SK-N-SH treated with all-trans-retinoic acid at 6 μM for 48 hours (cell line): ENCODE measurements at regions not wholly inside any gene's neighbourhood (a gene's known extent, or its start where the extent isn't known, plus 50 kb on each side); places are given as distances from the start of the nearest gene placed in this dataset.

Experiments used
- ATAC-seq: fragments of 200-7000 bp; cut with Tn5 transposase; 3 replicates; pipeline ENCODE4 v1.9.1; 2020; ENCODE audit warnings: mild to moderate bottlenecking, moderate library complexity
- ARNTL ChIP-seq: fragments of 450-650 bp; formaldehyde crosslinking; IDR thresholded peaks from 2 replicates; pipeline ENCODE4 v1.5.0; 2020; ENCODE audit warnings: low read depth, mild to moderate bottlenecking, moderate library complexity, borderline replicate concordance
- BACH2 ChIP-seq: fragments of 250-450 bp; sonication (Bioruptor Pico); IDR thresholded peaks from 2 replicates; pipeline ENCODE4 v1.9.0; 2021; ENCODE audit warnings: mild to moderate bottlenecking, borderline replicate concordance
- CSDC2 ChIP-seq: fragments of 250-450 bp; sonication (Bioruptor Pico); IDR thresholded peaks from 2 replicates; pipeline ENCODE4 v1.5.0; 2020; ENCODE audit warnings: mild to moderate bottlenecking, moderate library complexity
- ESRRG ChIP-seq: fragments of 250-450 bp; sonication (Bioruptor Pico); IDR thresholded peaks from 2 replicates; pipeline ENCODE4 v1.6.1; 2021; ENCODE audit warnings: mild to moderate bottlenecking
- GLIS3 ChIP-seq: fragments of 250-450 bp; sonication (Bioruptor Pico); IDR thresholded peaks from 2 replicates; pipeline ENCODE4 v1.5.0; 2020; ENCODE audit warnings: mild to moderate bottlenecking, moderate library complexity
- ISL1 ChIP-seq: fragments of 250-450 bp; sonication (Bioruptor Pico); IDR thresholded peaks from 2 replicates; pipeline ENCODE4 v2.1.2; 2022; ENCODE audit warnings: mild to moderate bottlenecking, moderate library complexity
- OSR1 ChIP-seq: fragments of 250-450 bp; sonication (Bioruptor Pico); IDR thresholded peaks from 2 replicates; pipeline ENCODE4 v1.8.0; 2022; ENCODE audit warnings: moderate library complexity, mild to moderate bottlenecking, inconsistent platforms
- PPARA ChIP-seq: fragments of 250-450 bp; sonication (Bioruptor Pico); IDR thresholded peaks from 2 replicates; pipeline ENCODE4 v1.5.0; 2020; ENCODE audit warnings: mild to moderate bottlenecking, borderline replicate concordance
- RARB ChIP-seq: fragments of 250-450 bp; sonication (Bioruptor Pico); IDR thresholded peaks from 2 replicates; pipeline ENCODE4 v1.8.0; 2021; ENCODE audit warnings: mild to moderate bottlenecking, moderate library complexity
- SNAI2 ChIP-seq: fragments of 250-450 bp; sonication (Bioruptor Pico); IDR thresholded peaks from 2 replicates; pipeline ENCODE4 v1.5.0; 2020; ENCODE audit warnings: mild to moderate bottlenecking, moderate library complexity
- TCF4 ChIP-seq: fragments of 250-450 bp; sonication (Bioruptor Pico); IDR thresholded peaks from 2 replicates; pipeline ENCODE4 v1.8.0; 2021; ENCODE audit warnings: mild to moderate bottlenecking, moderate library complexity, borderline replicate concordance
- TOX ChIP-seq: fragments of 250-450 bp; sonication (Bioruptor Pico); IDR thresholded peaks from 2 replicates; pipeline ENCODE4 v1.8.0; 2021; ENCODE audit warnings: mild to moderate bottlenecking, moderate library complexity, borderline replicate concordance
- ZFP3 ChIP-seq: fragments of 250-450 bp; sonication (Bioruptor Pico); IDR thresholded peaks from 2 replicates; pipeline ENCODE4 v1.5.0; 2020; ENCODE audit warnings: mild to moderate bottlenecking, moderate library complexity
- ZFP30 ChIP-seq: fragments of 450-650 bp; formaldehyde crosslinking; IDR thresholded peaks from 2 replicates; pipeline ENCODE4 v1.5.0; 2022; ENCODE audit warnings: mild to moderate bottlenecking, moderate library complexity
- ZNF565 ChIP-seq: fragments of 450-650 bp; formaldehyde crosslinking; conservative IDR thresholded peaks from 2 replicates; pipeline ENCODE4 v1.5.0; 2020; ENCODE audit warnings: low read depth, mild to moderate bottlenecking, moderate library complexity
- ZNF70 ChIP-seq: fragments of 450-650 bp; formaldehyde crosslinking; IDR thresholded peaks from 2 replicates; pipeline ENCODE4 v1.5.0; 2020; ENCODE audit warnings: mild to moderate bottlenecking, moderate library complexity
- ZNF8 ChIP-seq: fragments of 450-650 bp; formaldehyde crosslinking; IDR thresholded peaks from 2 replicates; pipeline ENCODE4 v1.5.0; 2020; ENCODE audit warnings: mild to moderate bottlenecking, moderate library complexity
- TF ChIP-seq, protein P1 (sequence below): fragments of 250-450 bp; sonication (Bioruptor Pico); IDR thresholded peaks from 2 replicates; pipeline ENCODE4 v1.5.1; 2020; ENCODE audit warnings: low read depth, mild to moderate bottlenecking, moderate library complexity
- TF ChIP-seq, protein P2 (sequence below): fragments of 250-450 bp; sonication (Bioruptor Pico); IDR thresholded peaks from 2 replicates; pipeline ENCODE4 v1.8.0; 2021; ENCODE audit warnings: low read depth, mild to moderate bottlenecking, moderate library complexity, borderline replicate concordance
- TF ChIP-seq, protein P3 (sequence below): fragments of 250-450 bp; sonication (Bioruptor Pico); IDR thresholded peaks from 2 replicates; pipeline ENCODE4 v1.5.0; 2020; ENCODE audit warnings: mild to moderate bottlenecking, moderate library complexity
- TF ChIP-seq, protein P4 (sequence below): fragments of 250-450 bp; sonication (Bioruptor Pico); IDR thresholded peaks from 2 replicates; pipeline ENCODE4 v1.8.0; 2020; ENCODE audit warnings: mild to moderate bottlenecking, moderate library complexity, borderline replicate concordance

DNA sequence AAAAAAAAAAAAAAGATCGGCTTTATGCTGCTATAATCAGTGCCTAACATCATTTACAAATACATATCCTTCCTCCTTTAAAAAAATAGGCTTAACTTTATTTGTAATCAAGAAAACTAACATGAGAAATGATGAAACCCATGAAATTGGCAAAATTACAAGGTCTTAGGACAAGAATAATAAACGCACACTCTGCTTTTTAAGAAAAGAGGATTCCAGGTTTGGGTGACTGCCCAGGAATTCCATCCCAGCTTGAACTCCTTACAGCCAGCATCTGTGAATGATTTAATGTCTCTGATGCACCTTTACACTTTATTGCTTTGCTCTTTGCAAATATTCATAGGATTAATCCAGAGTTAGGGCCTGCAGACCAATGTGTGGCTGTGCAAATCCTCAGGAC lies 196.0 kb downstream of the CBLN1 start:
- no peak for TF ChIP-seq ZNF565

DNA sequence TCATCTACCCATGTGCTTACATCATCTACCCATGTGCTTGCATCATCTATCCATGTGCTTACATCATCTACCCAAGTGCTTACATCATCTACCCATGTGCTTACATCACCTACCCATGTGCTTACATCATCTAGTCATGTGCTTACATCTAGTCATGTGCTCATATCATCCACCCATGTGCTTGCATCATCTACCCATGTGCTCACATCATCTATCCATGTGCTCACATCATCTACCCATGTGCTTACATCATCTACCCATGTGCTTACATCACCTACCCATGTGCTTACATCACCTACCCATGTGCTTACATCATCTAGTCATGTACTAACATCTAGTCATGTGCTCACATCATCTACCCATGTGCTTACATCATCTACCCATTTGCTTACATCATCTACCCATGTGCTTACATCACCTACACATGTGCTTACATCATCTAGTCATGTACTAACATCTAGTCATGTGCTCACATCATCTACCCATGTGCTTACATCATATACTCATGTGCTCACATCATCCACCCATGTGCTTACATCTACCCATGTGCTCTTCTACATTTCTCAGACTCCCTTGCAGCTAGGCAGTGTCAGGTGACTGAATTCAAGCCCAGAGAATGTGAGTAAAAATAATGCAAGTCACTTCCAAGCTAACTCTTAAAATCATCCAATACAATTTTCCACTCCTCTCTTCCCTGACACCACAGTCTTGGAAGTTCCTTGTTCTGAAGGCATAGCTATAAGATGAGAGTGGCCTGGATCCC lies 196.8 kb downstream of the CBLN1 start:
- no peak for ATAC-seq
- TF ChIP-seq ESRRG (CRISPR knock-in tag) (no peak), ISL1 (CRISPR knock-in tag) (no peak), TCF4 (no peak), ZNF70 (CRISPR knock-in tag) (no peak), PPARA (no peak), BACH2 (CRISPR knock-in tag) (no peak), ZFP3 (CRISPR knock-in tag) (no peak), ZNF565 (no peak), SNAI2 (CRISPR knock-in tag) (no peak), TOX (CRISPR knock-in tag) (no peak), ZNF8 (CRISPR knock-in tag) (no peak), ARNTL (CRISPR knock-in tag) (no peak), RARB (CRISPR knock-in tag) (no peak), GLIS3 (CRISPR knock-in tag) (no peak), CSDC2 (CRISPR knock-in tag) (no peak), ZFP30 (CRISPR knock-in tag) (no peak)
- TF ChIP-seq, protein P1, sequence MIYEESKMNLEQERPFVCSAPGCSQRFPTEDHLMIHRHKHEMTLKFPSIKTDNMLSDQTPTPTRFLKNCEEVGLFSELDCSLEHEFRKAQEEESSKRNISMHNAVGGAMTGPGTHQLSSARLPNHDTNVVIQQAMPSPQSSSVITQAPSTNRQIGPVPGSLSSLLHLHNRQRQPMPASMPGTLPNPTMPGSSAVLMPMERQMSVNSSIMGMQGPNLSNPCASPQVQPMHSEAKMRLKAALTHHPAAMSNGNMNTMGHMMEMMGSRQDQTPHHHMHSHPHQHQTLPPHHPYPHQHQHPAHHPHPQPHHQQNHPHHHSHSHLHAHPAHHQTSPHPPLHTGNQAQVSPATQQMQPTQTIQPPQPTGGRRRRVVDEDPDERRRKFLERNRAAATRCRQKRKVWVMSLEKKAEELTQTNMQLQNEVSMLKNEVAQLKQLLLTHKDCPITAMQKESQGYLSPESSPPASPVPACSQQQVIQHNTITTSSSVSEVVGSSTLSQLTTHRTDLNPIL (CRISPR knock-in tag): no peak
- TF ChIP-seq, protein P2, sequence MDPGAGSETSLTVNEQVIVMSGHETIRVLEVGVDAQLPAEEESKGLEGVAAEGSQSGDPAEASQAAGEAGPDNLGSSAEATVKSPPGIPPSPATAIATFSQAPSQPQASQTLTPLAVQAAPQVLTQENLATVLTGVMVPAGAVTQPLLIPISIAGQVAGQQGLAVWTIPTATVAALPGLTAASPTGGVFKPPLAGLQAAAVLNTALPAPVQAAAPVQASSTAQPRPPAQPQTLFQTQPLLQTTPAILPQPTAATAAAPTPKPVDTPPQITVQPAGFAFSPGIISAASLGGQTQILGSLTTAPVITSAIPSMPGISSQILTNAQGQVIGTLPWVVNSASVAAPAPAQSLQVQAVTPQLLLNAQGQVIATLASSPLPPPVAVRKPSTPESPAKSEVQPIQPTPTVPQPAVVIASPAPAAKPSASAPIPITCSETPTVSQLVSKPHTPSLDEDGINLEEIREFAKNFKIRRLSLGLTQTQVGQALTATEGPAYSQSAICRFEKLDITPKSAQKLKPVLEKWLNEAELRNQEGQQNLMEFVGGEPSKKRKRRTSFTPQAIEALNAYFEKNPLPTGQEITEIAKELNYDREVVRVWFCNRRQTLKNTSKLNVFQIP (CRISPR knock-in tag): no peak
- TF ChIP-seq, protein P3, sequence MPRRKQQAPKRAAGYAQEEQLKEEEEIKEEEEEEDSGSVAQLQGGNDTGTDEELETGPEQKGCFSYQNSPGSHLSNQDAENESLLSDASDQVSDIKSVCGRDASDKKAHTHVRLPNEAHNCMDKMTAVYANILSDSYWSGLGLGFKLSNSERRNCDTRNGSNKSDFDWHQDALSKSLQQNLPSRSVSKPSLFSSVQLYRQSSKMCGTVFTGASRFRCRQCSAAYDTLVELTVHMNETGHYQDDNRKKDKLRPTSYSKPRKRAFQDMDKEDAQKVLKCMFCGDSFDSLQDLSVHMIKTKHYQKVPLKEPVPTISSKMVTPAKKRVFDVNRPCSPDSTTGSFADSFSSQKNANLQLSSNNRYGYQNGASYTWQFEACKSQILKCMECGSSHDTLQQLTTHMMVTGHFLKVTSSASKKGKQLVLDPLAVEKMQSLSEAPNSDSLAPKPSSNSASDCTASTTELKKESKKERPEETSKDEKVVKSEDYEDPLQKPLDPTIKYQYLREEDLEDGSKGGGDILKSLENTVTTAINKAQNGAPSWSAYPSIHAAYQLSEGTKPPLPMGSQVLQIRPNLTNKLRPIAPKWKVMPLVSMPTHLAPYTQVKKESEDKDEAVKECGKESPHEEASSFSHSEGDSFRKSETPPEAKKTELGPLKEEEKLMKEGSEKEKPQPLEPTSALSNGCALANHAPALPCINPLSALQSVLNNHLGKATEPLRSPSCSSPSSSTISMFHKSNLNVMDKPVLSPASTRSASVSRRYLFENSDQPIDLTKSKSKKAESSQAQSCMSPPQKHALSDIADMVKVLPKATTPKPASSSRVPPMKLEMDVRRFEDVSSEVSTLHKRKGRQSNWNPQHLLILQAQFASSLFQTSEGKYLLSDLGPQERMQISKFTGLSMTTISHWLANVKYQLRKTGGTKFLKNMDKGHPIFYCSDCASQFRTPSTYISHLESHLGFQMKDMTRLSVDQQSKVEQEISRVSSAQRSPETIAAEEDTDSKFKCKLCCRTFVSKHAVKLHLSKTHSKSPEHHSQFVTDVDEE (CRISPR knock-in tag): no peak

More for the DNA sequence above, 196.0 kb downstream of the CBLN1 start:
- ATAC-seq: no peak

DNA sequence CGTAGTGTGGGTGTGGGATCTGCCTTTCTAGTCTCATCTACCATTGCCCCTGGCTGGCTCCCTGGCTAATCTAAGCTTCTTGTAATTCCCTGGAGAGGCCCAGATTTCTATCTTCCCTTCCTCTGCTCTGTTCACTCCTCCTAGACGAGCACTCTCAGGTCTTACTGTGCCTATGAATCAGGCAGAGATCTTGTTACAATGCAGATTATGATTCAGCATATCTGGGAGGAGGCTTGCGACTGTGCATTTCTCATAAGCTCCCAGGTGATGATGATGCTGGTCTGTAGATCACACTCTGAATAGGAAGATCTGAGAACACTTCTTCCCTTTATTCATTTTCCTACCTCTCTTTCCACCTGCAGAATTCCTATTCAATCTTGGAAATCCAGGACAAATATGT lies 200.1 kb downstream of the CBLN1 start:
- no peak for TF ChIP-seq BACH2 (CRISPR knock-in tag)
- TF ChIP-seq ISL1 (CRISPR knock-in tag): no peak
- TF ChIP-seq, protein P3 (CRISPR knock-in tag): no peak
- no peak for TF ChIP-seq OSR1 (CRISPR knock-in tag)
- no peak for ATAC-seq

DNA sequence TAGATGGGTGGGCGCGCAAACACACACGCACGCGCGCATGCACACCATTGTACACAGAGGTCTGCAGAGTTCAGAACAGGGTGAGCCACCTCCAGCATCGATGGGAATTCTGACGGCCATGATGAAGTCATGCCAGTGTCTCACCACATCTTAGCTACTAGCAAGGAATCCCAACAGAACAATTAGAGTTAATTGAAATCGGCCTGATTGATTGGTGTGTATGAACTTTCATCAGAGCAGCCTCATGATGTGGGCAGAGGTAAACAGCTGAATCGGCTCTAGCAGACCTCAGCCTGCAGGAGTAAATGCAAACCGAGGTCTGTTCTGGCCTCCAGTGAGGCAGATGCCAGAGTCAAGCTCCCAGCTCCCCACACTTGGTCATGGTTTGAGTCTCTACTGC lies 200.6 kb downstream of the CBLN1 start:
- ATAC-seq: no peak
- TF ChIP-seq ZFP3 (CRISPR knock-in tag): no peak
- no peak for TF ChIP-seq GLIS3 (CRISPR knock-in tag)
- TF ChIP-seq, protein P4, sequence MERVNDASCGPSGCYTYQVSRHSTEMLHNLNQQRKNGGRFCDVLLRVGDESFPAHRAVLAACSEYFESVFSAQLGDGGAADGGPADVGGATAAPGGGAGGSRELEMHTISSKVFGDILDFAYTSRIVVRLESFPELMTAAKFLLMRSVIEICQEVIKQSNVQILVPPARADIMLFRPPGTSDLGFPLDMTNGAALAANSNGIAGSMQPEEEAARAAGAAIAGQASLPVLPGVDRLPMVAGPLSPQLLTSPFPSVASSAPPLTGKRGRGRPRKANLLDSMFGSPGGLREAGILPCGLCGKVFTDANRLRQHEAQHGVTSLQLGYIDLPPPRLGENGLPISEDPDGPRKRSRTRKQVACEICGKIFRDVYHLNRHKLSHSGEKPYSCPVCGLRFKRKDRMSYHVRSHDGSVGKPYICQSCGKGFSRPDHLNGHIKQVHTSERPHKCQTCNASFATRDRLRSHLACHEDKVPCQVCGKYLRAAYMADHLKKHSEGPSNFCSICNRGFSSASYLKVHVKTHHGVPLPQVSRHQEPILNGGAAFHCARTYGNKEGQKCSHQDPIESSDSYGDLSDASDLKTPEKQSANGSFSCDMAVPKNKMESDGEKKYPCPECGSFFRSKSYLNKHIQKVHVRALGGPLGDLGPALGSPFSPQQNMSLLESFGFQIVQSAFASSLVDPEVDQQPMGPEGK (CRISPR knock-in tag): no peak
- TF ChIP-seq TOX (CRISPR knock-in tag): no peak
- TF ChIP-seq ISL1 (CRISPR knock-in tag): no peak
- no peak for TF ChIP-seq RARB (CRISPR knock-in tag)
- TF ChIP-seq, protein P2 (CRISPR knock-in tag): no peak
